Loucy (cell line): ENCODE measurements at regions not wholly inside any gene's neighbourhood (a gene's known extent, or its start where the extent isn't known, plus 50 kb on each side); places are given as distances from the start of the nearest gene placed in this dataset.
"Not testable (repeated sequence)": the region's sequence is repeated elsewhere in the genome, so short reads cannot be mapped to it uniquely, and the experiment has no call there.

ENCODE experiments used
- H2AFZ ChIP-seq: fragments of 200-600 bp; sonication (generic); 2 replicates; pipeline ENCODE4 v1.6.0; 2016; ENCODE audit warnings: antibody characterized with exemption, mild to moderate bottlenecking, low read length, moderate library complexity
- H3F3A ChIP-seq: fragments of 200-600 bp; 2 replicates; pipeline ENCODE4 v1.6.0; 2016; ENCODE audit warnings: antibody characterized with exemption, low read depth, mild to moderate bottlenecking
- H3K27me3 ChIP-seq: fragments of 200-600 bp; sonication (generic); 2 replicates; pipeline ENCODE4 v1.6.1; 2014; ENCODE audit warnings: low read length, mild to moderate bottlenecking; ENCODE audit not compliant: insufficient read depth, poor library complexity, severe bottlenecking
- H3K36me3 ChIP-seq: fragments of 200-600 bp; sonication (generic); 2 replicates; pipeline ENCODE4 v1.6.1; 2016; ENCODE audit warnings: low read length; ENCODE audit not compliant: insufficient read depth
- H3K4me1 ChIP-seq: fragments of 200-600 bp; sonication (generic); 2 replicates; pipeline ENCODE4 v1.5.1; 2014; ENCODE audit warnings: low read length, mild to moderate bottlenecking; ENCODE audit not compliant: insufficient read depth, poor library complexity, severe bottlenecking
- H3K4me2 ChIP-seq: fragments of 200-600 bp; sonication (generic); 2 replicates; pipeline ENCODE4 v1.6.0; 2014; ENCODE audit warnings: antibody characterized with exemption, low read length, low read depth, mild to moderate bottlenecking; ENCODE audit not compliant: poor library complexity, severe bottlenecking
- H3K4me3 ChIP-seq: fragments of 200-600 bp; sonication (generic); 2 replicates; pipeline ENCODE4 v1.5.1; 2014; ENCODE audit warnings: low read length, mild to moderate bottlenecking, mixed read lengths; ENCODE audit not compliant: poor library complexity, severe bottlenecking
- H3K79me2 ChIP-seq: fragments of 200-600 bp; sonication (generic); 2 replicates; pipeline ENCODE4 v1.6.1; 2014; ENCODE audit warnings: low read length; ENCODE audit not compliant: insufficient read depth
- H3K9ac ChIP-seq: fragments of 200-600 bp; sonication (generic); 2 replicates; pipeline ENCODE4 v1.6.0; 2014; ENCODE audit warnings: mild to moderate bottlenecking, low read depth, low read length, moderate library complexity; ENCODE audit not compliant: poor library complexity, severe bottlenecking
- H3K9me2 ChIP-seq: fragments of 200-600 bp; sonication (generic); replicated peaks from 2 replicates; pipeline ENCODE4 v1.6.1; 2016; ENCODE audit warnings: low read depth, low read length, mixed read lengths
- H3K9me3 ChIP-seq: fragments of 200-600 bp; sonication (generic); 2 replicates; pipeline ENCODE4 v1.6.1; 2014; ENCODE audit warnings: mild to moderate bottlenecking, antibody characterized with exemption, low read length, low read depth; ENCODE audit not compliant: insufficient read depth
- H4K20me1 ChIP-seq: fragments of 200-600 bp; sonication (generic); 2 replicates; pipeline ENCODE4 v1.6.0; 2014; ENCODE audit warnings: antibody characterized with exemption, low read length, mild to moderate bottlenecking; ENCODE audit not compliant: insufficient read depth, poor library complexity, severe bottlenecking
- EZH2phosphoT487 ChIP-seq: fragments of 200-600 bp; IDR thresholded peaks from 2 replicates; pipeline ENCODE4 v1.6.1; 2018; ENCODE audit warnings: antibody characterized with exemption, mild to moderate bottlenecking, moderate library complexity, borderline replicate concordance
- TF ChIP-seq, protein P1 (sequence below): fragments of 200-600 bp; sonication (generic); conservative IDR thresholded peaks from 2 replicates; pipeline ENCODE4 v1.5.1; 2014; ENCODE audit warnings: mild to moderate bottlenecking, antibody characterized with exemption, low read length

DNA sequence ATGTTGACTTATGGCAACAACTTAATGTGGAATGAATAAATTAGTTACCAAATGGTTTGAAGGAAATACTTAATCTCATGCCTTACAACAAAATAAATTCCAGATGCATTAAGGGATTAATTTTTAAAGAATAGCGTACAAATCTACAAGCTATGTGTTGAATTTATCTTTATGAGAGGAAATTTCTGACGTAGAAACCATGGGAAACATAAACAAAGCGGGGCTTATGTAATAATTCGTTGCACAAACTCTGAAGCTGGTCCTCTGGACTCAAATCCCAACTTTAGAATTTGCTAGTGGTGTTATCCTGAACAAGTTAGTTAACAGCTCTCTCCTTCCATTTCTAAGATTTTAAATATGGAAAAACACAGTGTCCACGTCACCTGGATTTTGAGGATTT is 137.4 kb upstream of the CALCR start:
- Histone ChIP-seq H3K9me3 (no peaks in the 10 kb centered on the region), H4K20me1 (no peaks in the 10 kb centered on the region), H3K4me2 (no peak overlapping the region), H3K4me1 (no peaks in the 10 kb centered on the region), H3K9ac (no peak overlapping the region), H3K9me2 (no peaks in the 10 kb centered on the region), H3K4me3 (no peak overlapping the region), H3K27me3 (no peaks in the 10 kb centered on the region), H3K36me3 (no peaks in the 10 kb centered on the region), H3F3A (no peaks in the 10 kb centered on the region), H3K79me2 (no peaks in the 10 kb centered on the region), H2AFZ (no peak overlapping the region)
- no peak for TF ChIP-seq EZH2phosphoT487
- TF ChIP-seq, protein P1, sequence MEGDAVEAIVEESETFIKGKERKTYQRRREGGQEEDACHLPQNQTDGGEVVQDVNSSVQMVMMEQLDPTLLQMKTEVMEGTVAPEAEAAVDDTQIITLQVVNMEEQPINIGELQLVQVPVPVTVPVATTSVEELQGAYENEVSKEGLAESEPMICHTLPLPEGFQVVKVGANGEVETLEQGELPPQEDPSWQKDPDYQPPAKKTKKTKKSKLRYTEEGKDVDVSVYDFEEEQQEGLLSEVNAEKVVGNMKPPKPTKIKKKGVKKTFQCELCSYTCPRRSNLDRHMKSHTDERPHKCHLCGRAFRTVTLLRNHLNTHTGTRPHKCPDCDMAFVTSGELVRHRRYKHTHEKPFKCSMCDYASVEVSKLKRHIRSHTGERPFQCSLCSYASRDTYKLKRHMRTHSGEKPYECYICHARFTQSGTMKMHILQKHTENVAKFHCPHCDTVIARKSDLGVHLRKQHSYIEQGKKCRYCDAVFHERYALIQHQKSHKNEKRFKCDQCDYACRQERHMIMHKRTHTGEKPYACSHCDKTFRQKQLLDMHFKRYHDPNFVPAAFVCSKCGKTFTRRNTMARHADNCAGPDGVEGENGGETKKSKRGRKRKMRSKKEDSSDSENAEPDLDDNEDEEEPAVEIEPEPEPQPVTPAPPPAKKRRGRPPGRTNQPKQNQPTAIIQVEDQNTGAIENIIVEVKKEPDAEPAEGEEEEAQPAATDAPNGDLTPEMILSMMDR, result no peak

DNA sequence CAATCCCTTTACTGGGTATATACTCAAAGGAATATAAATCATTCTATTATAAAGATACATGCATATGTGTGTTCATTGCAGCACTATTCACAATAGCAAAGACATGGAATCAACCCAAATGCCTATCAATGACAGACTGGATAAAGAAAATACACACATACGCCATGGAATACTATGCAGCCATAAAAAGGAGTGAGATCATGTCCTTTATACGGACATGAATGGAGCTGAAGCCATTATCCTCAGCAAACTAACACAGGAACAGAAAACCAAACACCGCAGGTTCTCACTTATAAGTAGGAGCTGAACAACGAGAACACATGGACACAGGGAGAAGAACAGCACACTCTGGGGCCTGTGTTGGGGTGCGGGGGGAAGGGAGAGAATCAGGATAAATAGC is 133.7 kb upstream of the CALCR start:
- H3K4me1 ChIP-seq, H3K9me3 ChIP-seq, H3F3A ChIP-seq, H3K27me3 ChIP-seq, H4K20me1 ChIP-seq, H3K36me3 ChIP-seq, H3K9me2 ChIP-seq, H3K79me2 ChIP-seq, H3K9ac ChIP-seq, H3K4me2 ChIP-seq, H3K4me3 ChIP-seq, H2AFZ ChIP-seq: not testable (repeated sequence)

DNA sequence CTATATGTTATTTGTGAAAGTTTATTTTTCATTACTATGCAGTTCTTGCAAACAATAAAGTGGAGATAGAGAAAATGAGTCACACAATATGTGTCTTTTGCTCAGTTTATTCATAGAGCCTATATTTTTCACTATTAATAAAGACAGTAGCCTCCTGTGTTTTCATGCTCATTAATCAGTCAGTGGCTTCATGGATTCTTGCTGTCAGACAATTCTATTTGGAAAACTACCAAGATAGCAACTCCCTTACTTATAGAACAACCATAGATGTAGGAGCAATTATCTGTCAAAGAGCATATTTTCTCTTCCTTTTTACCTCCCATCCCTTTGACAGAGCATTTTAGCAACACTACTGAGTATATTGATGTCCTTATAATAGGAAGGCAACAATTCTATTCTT is 132.7 kb upstream of the CALCR start:
- no peaks in the 10 kb centered on the region for H3K36me3 ChIP-seq
- H3K9me3 ChIP-seq, result no peaks in the 10 kb centered on the region
- TF ChIP-seq, protein P1, result no peak
- TF ChIP-seq EZH2phosphoT487, result no peak
- no peaks in the 10 kb centered on the region for H4K20me1 ChIP-seq
- H3K4me3 ChIP-seq, result no peak overlapping the region
- no peak overlapping the region for H2AFZ ChIP-seq
- no peaks in the 10 kb centered on the region for H3K9me2 ChIP-seq
- no peak overlapping the region for H3K9ac ChIP-seq
- no peak overlapping the region for H3K4me2 ChIP-seq
- H3K4me1 ChIP-seq, result no peaks in the 10 kb centered on the region
- H3F3A ChIP-seq, result no peaks in the 10 kb centered on the region
- no peaks in the 10 kb centered on the region for H3K27me3 ChIP-seq
- H3K79me2 ChIP-seq, result no peaks in the 10 kb centered on the region

DNA sequence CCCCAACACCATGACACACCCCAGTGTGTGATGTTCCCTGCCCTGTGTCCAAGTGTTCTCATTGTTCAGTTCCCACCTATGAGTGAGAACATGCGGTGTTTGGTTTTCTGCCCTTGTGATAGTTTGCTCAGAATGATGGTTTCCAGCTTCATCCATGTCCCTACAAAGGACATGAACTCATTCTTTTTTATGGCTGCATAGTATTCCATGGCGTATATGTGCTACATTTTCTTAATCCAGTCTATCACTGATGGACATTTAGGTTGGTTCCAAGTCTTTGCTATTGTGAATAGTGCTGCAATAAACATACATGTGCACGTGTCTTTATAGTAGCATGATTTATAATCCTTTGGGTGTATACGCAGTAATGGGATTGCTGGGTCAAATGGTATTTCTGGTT is 131.6 kb upstream of the CALCR start:
- H3K4me1 ChIP-seq, H3K9me3 ChIP-seq, H3K9ac ChIP-seq, H2AFZ ChIP-seq, H3K36me3 ChIP-seq, H3K9me2 ChIP-seq, H3K79me2 ChIP-seq, H3K4me2 ChIP-seq, H3K27me3 ChIP-seq, H3F3A ChIP-seq, H4K20me1 ChIP-seq, H3K4me3 ChIP-seq: not testable (repeated sequence)
